ENCODE measurements at regions not wholly inside any gene's neighbourhood (a gene's known extent, or its start where the extent isn't known, plus 50 kb on each side); places are given as distances from the start of the nearest gene placed in this dataset.

DNA sequence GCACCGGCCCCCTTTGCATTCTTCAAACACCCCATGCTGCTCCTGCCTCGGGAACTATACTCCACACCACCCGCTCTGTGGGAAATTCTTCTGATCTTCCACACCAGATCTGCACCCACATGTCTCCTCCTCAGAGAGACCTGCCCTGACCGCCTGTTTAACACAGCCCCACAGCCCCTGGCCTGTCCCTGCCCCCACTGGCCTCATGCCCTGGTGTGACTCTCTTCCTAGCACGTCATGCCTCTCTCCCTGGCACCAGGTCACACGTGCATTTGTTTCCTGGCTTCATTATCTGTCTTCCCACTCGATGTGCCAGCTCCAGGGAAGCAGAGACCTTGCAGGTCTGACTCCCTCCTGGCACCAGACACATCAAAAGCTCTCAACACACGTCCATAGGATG lies 79.6 kb downstream of the ANKRD60 start:
- H3K27me3 ChIP-seq: peaks cover 0 to 63% (median 22%) of the 10 kb centered on the region in 3 donors

GRCh38 chr20:58147628-58148370 lies 80.7 kb downstream of the ANKRD60 start:
- no peak for TF ChIP-seq POLR2AphosphoS5 (IDR thresholded peaks at IDR 0.05)
- TF ChIP-seq CTCF (IDR thresholded peaks at IDR 0.05): no peak
- TF ChIP-seq POLR2A (IDR thresholded peaks at IDR 0.05): no peak
- TF ChIP-seq EP300 (IDR thresholded peaks at IDR 0.05): no peak
- Histone ChIP-seq H3K27ac (no peak overlapping the region), H3K4me3 (no peak overlapping the region), H3K4me1 (no peaks in the 10 kb centered on the region), H3K36me3 (no peaks in the 10 kb centered on the region), H3K9me3 (peaks cover 0 to 13% (median 0%) of the 10 kb centered on the region in 4 donors), H3K27me3 (peaks cover 0 to 52% (median 17%) of the 10 kb centered on the region in 3 donors)
- intact Hi-C loops (cut with DNase I; ENCODE audit: low total_unique reads): no loop called here
- 67 to 80% (median 70%) methylated on average over 10 of the region's 10 CpGs for WGBS, 5 donors
- no peak for DNase-seq

More for the DNA sequence above, 79.6 kb downstream of the ANKRD60 start:
- Histone ChIP-seq H3K9me3 (peaks cover 0 to 13% (median 0%) of the 10 kb centered on the region in 4 donors), H3K36me3 (no peaks in the 10 kb centered on the region), H3K4me1 (no peaks in the 10 kb centered on the region), H3K27ac (no peak overlapping the region), H3K4me3 (no peak overlapping the region)
- WGBS, 5 donors: 57 to 68% (median 65%) methylated on average over 8 of the region's 8 CpGs
- DNase-seq: no peak
- intact Hi-C loops (cut with DNase I; ENCODE audit: low total_unique reads): no loop called here
- TF ChIP-seq CTCF (IDR thresholded peaks at IDR 0.05): no peak
- no peak for TF ChIP-seq POLR2AphosphoS5 (IDR thresholded peaks at IDR 0.05)
- TF ChIP-seq EP300 (IDR thresholded peaks at IDR 0.05): no peak
- no peak for TF ChIP-seq POLR2A (IDR thresholded peaks at IDR 0.05)

DNA sequence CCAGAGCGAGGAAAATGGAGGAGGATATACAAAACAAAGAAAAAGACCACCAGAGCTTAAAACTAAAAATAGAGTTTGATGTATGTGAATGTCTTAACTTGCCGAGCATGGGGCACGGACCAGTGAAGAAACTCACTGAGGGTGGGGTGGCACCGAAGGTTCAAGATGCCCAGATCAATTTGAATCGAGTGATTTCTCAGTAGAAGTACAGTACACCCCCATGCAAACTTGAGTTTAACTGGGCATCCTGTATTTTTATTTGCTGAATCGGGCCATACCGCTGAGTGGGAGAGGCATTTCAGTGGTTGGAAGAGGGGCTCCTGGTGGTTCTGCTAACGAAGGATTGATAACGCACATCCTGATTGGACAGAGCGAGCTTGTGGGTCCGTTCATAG lies 81.7 kb downstream of the ANKRD60 start:
- no peak overlapping the region for H3K27ac ChIP-seq
- WGBS, 5 donors: 82 to 92% (median 90%) methylated on average over 11 of the region's 11 CpGs
- intact Hi-C loops (cut with DNase I; ENCODE audit: low total_unique reads): no loop called here

More for the DNA sequence above, 81.7 kb downstream of the ANKRD60 start:
- no peak overlapping the region for H3K4me3 ChIP-seq
- DNase-seq: no peak
- peaks cover 0 to 13% (median 0%) of the 10 kb centered on the region in 4 donors for H3K9me3 ChIP-seq
- peaks cover 0 to 43% (median 17%) of the 10 kb centered on the region in 3 donors for H3K27me3 ChIP-seq
- TF ChIP-seq POLR2A (IDR thresholded peaks at IDR 0.05) (no peak), CTCF (IDR thresholded peaks at IDR 0.05) (no peak), POLR2AphosphoS5 (IDR thresholded peaks at IDR 0.05) (no peak), EP300 (IDR thresholded peaks at IDR 0.05) (no peak)
- H3K36me3 ChIP-seq: no peaks in the 10 kb centered on the region
- H3K4me1 ChIP-seq: no peaks in the 10 kb centered on the region
